ENCODE measurements at regions not wholly inside any gene's neighbourhood (a gene's known extent, or its start where the extent isn't known, plus 50 kb on each side); places are given as distances from the start of the nearest gene placed in this dataset.

- ChIA-PET POLR2A (no interaction called here), CTCF (no interaction called here)
- H3K4me3 ChIP-seq (ENCODE audit: control insufficient read depth in 1 of 7, extremely low read depth in 1 of 7, insufficient read depth in 4 of 7, low read depth in 2 of 7, low read length in 6 of 7), result no peak overlapping the region
- no peaks in the 10 kb centered on the region for H3K36me3 ChIP-seq (ENCODE audit: control insufficient read depth in 4 of 4, insufficient read depth in 4 of 4, low read length in 3 of 4)
- no peaks in the 10 kb centered on the region for H3K4me1 ChIP-seq (ENCODE audit: control extremely low read depth in 1 of 4, control insufficient read depth in 4 of 4, insufficient read depth in 4 of 4, low read length in 3 of 4)
- DNase-seq, result no peak
- no peak overlapping the region for H3K27ac ChIP-seq (ENCODE audit: insufficient read depth in 1 of 2, low read depth in 1 of 2, low read length in 2 of 2, poor library complexity in 1 of 2, severe bottlenecking in 2 of 2)
- H3K9me3 ChIP-seq (ENCODE audit: control extremely low read depth in 1 of 5, control insufficient read depth in 4 of 5, insufficient read depth in 2 of 5, low read depth in 1 of 5, low read length in 4 of 5), result no peaks in the 10 kb centered on the region
- H3K27me3 ChIP-seq (replicated peaks in 2 of 5; ENCODE audit: control insufficient read depth in 4 of 5, insufficient read depth in 5 of 5, low read length in 4 of 5), result no peaks in the 10 kb centered on the region
Measured at GRCh38 chr4:33395731-33396485, 2675.7 kb downstream of the PCDH7 start.

- WGBS (ENCODE audit: insufficient coverage), result 88% methylated on average over 8 of the region's 11 CpGs
- CTCF ChIA-PET, result no interaction called here
- DNase-seq, result no peak
Measured at GRCh38 chr4:33400504-33400903, 2680.3 kb downstream of the PCDH7 start.

GRCh38 chr4:33407496-33407895 is 2687.3 kb downstream of the PCDH7 start:
- Histone ChIP-seq H3K4me3 (ENCODE audit: control insufficient read depth in 1 of 7, extremely low read depth in 1 of 7, insufficient read depth in 4 of 7, low read depth in 2 of 7, low read length in 6 of 7) (no peak overlapping the region), H3K27me3 (replicated peaks in 2 of 5; ENCODE audit: control insufficient read depth in 4 of 5, insufficient read depth in 5 of 5, low read length in 4 of 5) (no peaks in the 10 kb centered on the region), H3K36me3 (ENCODE audit: control insufficient read depth in 4 of 4, insufficient read depth in 4 of 4, low read length in 3 of 4) (no peaks in the 10 kb centered on the region), H3K9me3 (ENCODE audit: control extremely low read depth in 1 of 5, control insufficient read depth in 4 of 5, insufficient read depth in 2 of 5, low read depth in 1 of 5, low read length in 4 of 5) (no peaks in the 10 kb centered on the region), H3K4me1 (ENCODE audit: control extremely low read depth in 1 of 4, control insufficient read depth in 4 of 4, insufficient read depth in 4 of 4, low read length in 3 of 4) (no peaks in the 10 kb centered on the region), H3K27ac (ENCODE audit: insufficient read depth in 1 of 2, low read depth in 1 of 2, low read length in 2 of 2, poor library complexity in 1 of 2, severe bottlenecking in 2 of 2) (no peak overlapping the region)
- ChIA-PET CTCF (no interaction called here), POLR2A (no interaction called here)
- DNase-seq, result no peak
- WGBS (ENCODE audit: insufficient coverage), result no CpG with 5 or more reads among the region's 2 CpGs

More at GRCh38 chr4:33400504-33400903, 2680.3 kb downstream of the PCDH7 start:
- POLR2A ChIA-PET, result no interaction called here
- Histone ChIP-seq H3K36me3 (ENCODE audit: control insufficient read depth in 4 of 4, insufficient read depth in 4 of 4, low read length in 3 of 4) (no peaks in the 10 kb centered on the region), H3K27me3 (replicated peaks in 2 of 5; ENCODE audit: control insufficient read depth in 4 of 5, insufficient read depth in 5 of 5, low read length in 4 of 5) (no peaks in the 10 kb centered on the region), H3K9me3 (ENCODE audit: control extremely low read depth in 1 of 5, control insufficient read depth in 4 of 5, insufficient read depth in 2 of 5, low read depth in 1 of 5, low read length in 4 of 5) (no peaks in the 10 kb centered on the region), H3K27ac (ENCODE audit: insufficient read depth in 1 of 2, low read depth in 1 of 2, low read length in 2 of 2, poor library complexity in 1 of 2, severe bottlenecking in 2 of 2) (no peak overlapping the region), H3K4me3 (ENCODE audit: control insufficient read depth in 1 of 7, extremely low read depth in 1 of 7, insufficient read depth in 4 of 7, low read depth in 2 of 7, low read length in 6 of 7) (no peak overlapping the region), H3K4me1 (ENCODE audit: control extremely low read depth in 1 of 4, control insufficient read depth in 4 of 4, insufficient read depth in 4 of 4, low read length in 3 of 4) (no peaks in the 10 kb centered on the region)

- POLR2A ChIA-PET, result no interaction called here
- peak in 1 of 3 donors; percentile 0 for DNase-seq
- CTCF ChIA-PET, result no interaction called here
- no peak overlapping the region for H3K27ac ChIP-seq (ENCODE audit: insufficient read depth in 1 of 2, low read depth in 1 of 2, low read length in 2 of 2, poor library complexity in 1 of 2, severe bottlenecking in 2 of 2)
- H3K4me3 ChIP-seq (ENCODE audit: control insufficient read depth in 1 of 7, extremely low read depth in 1 of 7, insufficient read depth in 4 of 7, low read depth in 2 of 7, low read length in 6 of 7), result no peak overlapping the region
- no peaks in the 10 kb centered on the region for H3K36me3 ChIP-seq (ENCODE audit: control insufficient read depth in 4 of 4, insufficient read depth in 4 of 4, low read length in 3 of 4)
- WGBS (ENCODE audit: insufficient coverage), result no CpG with 5 or more reads among the region's 1 CpG
- no peaks in the 10 kb centered on the region for H3K27me3 ChIP-seq (replicated peaks in 2 of 5; ENCODE audit: control insufficient read depth in 4 of 5, insufficient read depth in 5 of 5, low read length in 4 of 5)
- no peaks in the 10 kb centered on the region for H3K4me1 ChIP-seq (ENCODE audit: control extremely low read depth in 1 of 4, control insufficient read depth in 4 of 4, insufficient read depth in 4 of 4, low read length in 3 of 4)
- H3K9me3 ChIP-seq (ENCODE audit: control extremely low read depth in 1 of 5, control insufficient read depth in 4 of 5, insufficient read depth in 2 of 5, low read depth in 1 of 5, low read length in 4 of 5), result no peaks in the 10 kb centered on the region
Measured at GRCh38 chr4:33411182-33411581, 2691.0 kb downstream of the PCDH7 start.

- no peak overlapping the region for H3K4me3 ChIP-seq (ENCODE audit: control insufficient read depth in 1 of 7, extremely low read depth in 1 of 7, insufficient read depth in 4 of 7, low read depth in 2 of 7, low read length in 6 of 7)
- no peaks in the 10 kb centered on the region for H3K4me1 ChIP-seq (ENCODE audit: control extremely low read depth in 1 of 4, control insufficient read depth in 4 of 4, insufficient read depth in 4 of 4, low read length in 3 of 4)
- no peak for DNase-seq
- H3K36me3 ChIP-seq (ENCODE audit: control insufficient read depth in 4 of 4, insufficient read depth in 4 of 4, low read length in 3 of 4), result no peaks in the 10 kb centered on the region
- POLR2A ChIA-PET, result no interaction called here
- H3K27me3 ChIP-seq (replicated peaks in 2 of 5; ENCODE audit: control insufficient read depth in 4 of 5, insufficient read depth in 5 of 5, low read length in 4 of 5), result no peaks in the 10 kb centered on the region
- H3K27ac ChIP-seq (ENCODE audit: insufficient read depth in 1 of 2, low read depth in 1 of 2, low read length in 2 of 2, poor library complexity in 1 of 2, severe bottlenecking in 2 of 2), result no peak overlapping the region
- no peaks in the 10 kb centered on the region for H3K9me3 ChIP-seq (ENCODE audit: control extremely low read depth in 1 of 5, control insufficient read depth in 4 of 5, insufficient read depth in 2 of 5, low read depth in 1 of 5, low read length in 4 of 5)
- WGBS (ENCODE audit: insufficient coverage), result no CpG with 5 or more reads among the region's 3 CpGs
- CTCF ChIA-PET, result no interaction called here
Measured at GRCh38 chr4:33421887-33422286, 2701.7 kb downstream of the PCDH7 start.

GRCh38 chr4:33422656-33423055 is 2702.5 kb downstream of the PCDH7 start:
- Histone ChIP-seq H3K9me3 (ENCODE audit: control extremely low read depth in 1 of 5, control insufficient read depth in 4 of 5, insufficient read depth in 2 of 5, low read depth in 1 of 5, low read length in 4 of 5) (no peaks in the 10 kb centered on the region), H3K27ac (ENCODE audit: insufficient read depth in 1 of 2, low read depth in 1 of 2, low read length in 2 of 2, poor library complexity in 1 of 2, severe bottlenecking in 2 of 2) (no peak overlapping the region), H3K4me3 (ENCODE audit: control insufficient read depth in 1 of 7, extremely low read depth in 1 of 7, insufficient read depth in 4 of 7, low read depth in 2 of 7, low read length in 6 of 7) (no peak overlapping the region), H3K27me3 (replicated peaks in 2 of 5; ENCODE audit: control insufficient read depth in 4 of 5, insufficient read depth in 5 of 5, low read length in 4 of 5) (no peaks in the 10 kb centered on the region), H3K36me3 (ENCODE audit: control insufficient read depth in 4 of 4, insufficient read depth in 4 of 4, low read length in 3 of 4) (no peaks in the 10 kb centered on the region), H3K4me1 (ENCODE audit: control extremely low read depth in 1 of 4, control insufficient read depth in 4 of 4, insufficient read depth in 4 of 4, low read length in 3 of 4) (no peaks in the 10 kb centered on the region)
- no peak for DNase-seq
- ChIA-PET POLR2A (no interaction called here), CTCF (no interaction called here)
- 97% methylated on average over 3 of the region's 5 CpGs for WGBS (ENCODE audit: insufficient coverage)

- CTCF ChIA-PET, result no interaction called here
- H3K27ac ChIP-seq (ENCODE audit: insufficient read depth in 1 of 2, low read depth in 1 of 2, low read length in 2 of 2, poor library complexity in 1 of 2, severe bottlenecking in 2 of 2), result no peak overlapping the region
- H3K9me3 ChIP-seq (ENCODE audit: control extremely low read depth in 1 of 5, control insufficient read depth in 4 of 5, insufficient read depth in 2 of 5, low read depth in 1 of 5, low read length in 4 of 5), result no peaks in the 10 kb centered on the region
- no peaks in the 10 kb centered on the region for H3K27me3 ChIP-seq (replicated peaks in 2 of 5; ENCODE audit: control insufficient read depth in 4 of 5, insufficient read depth in 5 of 5, low read length in 4 of 5)
- no CpG with 5 or more reads among the region's 1 CpG for WGBS (ENCODE audit: insufficient coverage)
- H3K36me3 ChIP-seq (ENCODE audit: control insufficient read depth in 4 of 4, insufficient read depth in 4 of 4, low read length in 3 of 4), result no peaks in the 10 kb centered on the region
- H3K4me1 ChIP-seq (ENCODE audit: control extremely low read depth in 1 of 4, control insufficient read depth in 4 of 4, insufficient read depth in 4 of 4, low read length in 3 of 4), result no peaks in the 10 kb centered on the region
- DNase-seq, result no peak
- no peak overlapping the region for H3K4me3 ChIP-seq (ENCODE audit: control insufficient read depth in 1 of 7, extremely low read depth in 1 of 7, insufficient read depth in 4 of 7, low read depth in 2 of 7, low read length in 6 of 7)
- POLR2A ChIA-PET, result no interaction called here
Measured at GRCh38 chr4:33425936-33426335, 2705.8 kb downstream of the PCDH7 start.

All from common myeloid progenitor, CD34-positive (primary cell).